ENCODE measurements at regions not wholly inside any gene's neighbourhood (a gene's known extent, or its start where the extent isn't known, plus 50 kb on each side); places are given as distances from the start of the nearest gene placed in this dataset.
A peak's percentile ranks its signal among the peaks of the same experiment; 100 is the strongest.

DNA sequence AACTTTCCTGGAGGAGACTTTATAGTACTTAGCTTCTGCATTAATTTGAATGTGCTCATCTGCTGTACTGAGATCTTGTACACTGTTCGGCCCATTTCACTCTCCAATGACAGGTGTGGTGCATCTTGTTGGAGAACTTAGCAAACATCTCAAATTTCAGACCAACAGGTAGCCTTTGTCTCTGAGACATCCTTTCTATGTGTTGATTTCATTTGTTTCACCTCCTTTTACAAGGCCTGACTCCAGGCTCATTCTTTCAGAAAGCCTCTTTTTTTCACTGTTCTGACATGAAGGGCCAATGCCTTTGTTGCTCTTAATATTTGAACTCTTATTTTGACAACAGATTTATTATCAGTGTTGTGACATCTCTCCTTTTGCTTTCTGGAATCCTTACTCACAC, 271.8 kb upstream of the FANCL start:
- TF ChIP-seq, protein P1, sequence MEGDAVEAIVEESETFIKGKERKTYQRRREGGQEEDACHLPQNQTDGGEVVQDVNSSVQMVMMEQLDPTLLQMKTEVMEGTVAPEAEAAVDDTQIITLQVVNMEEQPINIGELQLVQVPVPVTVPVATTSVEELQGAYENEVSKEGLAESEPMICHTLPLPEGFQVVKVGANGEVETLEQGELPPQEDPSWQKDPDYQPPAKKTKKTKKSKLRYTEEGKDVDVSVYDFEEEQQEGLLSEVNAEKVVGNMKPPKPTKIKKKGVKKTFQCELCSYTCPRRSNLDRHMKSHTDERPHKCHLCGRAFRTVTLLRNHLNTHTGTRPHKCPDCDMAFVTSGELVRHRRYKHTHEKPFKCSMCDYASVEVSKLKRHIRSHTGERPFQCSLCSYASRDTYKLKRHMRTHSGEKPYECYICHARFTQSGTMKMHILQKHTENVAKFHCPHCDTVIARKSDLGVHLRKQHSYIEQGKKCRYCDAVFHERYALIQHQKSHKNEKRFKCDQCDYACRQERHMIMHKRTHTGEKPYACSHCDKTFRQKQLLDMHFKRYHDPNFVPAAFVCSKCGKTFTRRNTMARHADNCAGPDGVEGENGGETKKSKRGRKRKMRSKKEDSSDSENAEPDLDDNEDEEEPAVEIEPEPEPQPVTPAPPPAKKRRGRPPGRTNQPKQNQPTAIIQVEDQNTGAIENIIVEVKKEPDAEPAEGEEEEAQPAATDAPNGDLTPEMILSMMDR (conservative IDR thresholded peaks at IDR 0.05; ENCODE audit: control insufficient read depth, insufficient read depth, low read depth, low read length) = no peak
- H3K4me3 ChIP-seq (ENCODE audit: control insufficient read depth, low read depth, low read length) = no peak overlapping the region
- no peak for DNase-seq (ENCODE audit: low read depth)

- DNase-seq (ENCODE audit: low read depth) = no peak
- TF ChIP-seq, protein P1 (conservative IDR thresholded peaks at IDR 0.05; ENCODE audit: control insufficient read depth, insufficient read depth, low read depth, low read length) = no peak
- H3K4me3 ChIP-seq (ENCODE audit: control insufficient read depth, low read depth, low read length) = no peak overlapping the region
Observed at GRCh38 chr2:58508006-58508405, 266.9 kb upstream of the FANCL start.

- DNase-seq (ENCODE audit: low read depth) = no peak
- no peak overlapping the region for H3K4me3 ChIP-seq (ENCODE audit: control insufficient read depth, low read depth, low read length)
- TF ChIP-seq, protein P1 (conservative IDR thresholded peaks at IDR 0.05; ENCODE audit: control insufficient read depth, insufficient read depth, low read depth, low read length) = no peak
Observed at GRCh38 chr2:58503918-58504317, 262.8 kb upstream of the FANCL start.

GRCh38 chr2:58502931-58503330, 261.8 kb upstream of the FANCL start:
- TF ChIP-seq, protein P1 (conservative IDR thresholded peaks at IDR 0.05; ENCODE audit: control insufficient read depth, insufficient read depth, low read depth, low read length) = no peak
- no peak overlapping the region for H3K4me3 ChIP-seq (ENCODE audit: control insufficient read depth, low read depth, low read length)
- no peak for DNase-seq (ENCODE audit: low read depth)

DNA sequence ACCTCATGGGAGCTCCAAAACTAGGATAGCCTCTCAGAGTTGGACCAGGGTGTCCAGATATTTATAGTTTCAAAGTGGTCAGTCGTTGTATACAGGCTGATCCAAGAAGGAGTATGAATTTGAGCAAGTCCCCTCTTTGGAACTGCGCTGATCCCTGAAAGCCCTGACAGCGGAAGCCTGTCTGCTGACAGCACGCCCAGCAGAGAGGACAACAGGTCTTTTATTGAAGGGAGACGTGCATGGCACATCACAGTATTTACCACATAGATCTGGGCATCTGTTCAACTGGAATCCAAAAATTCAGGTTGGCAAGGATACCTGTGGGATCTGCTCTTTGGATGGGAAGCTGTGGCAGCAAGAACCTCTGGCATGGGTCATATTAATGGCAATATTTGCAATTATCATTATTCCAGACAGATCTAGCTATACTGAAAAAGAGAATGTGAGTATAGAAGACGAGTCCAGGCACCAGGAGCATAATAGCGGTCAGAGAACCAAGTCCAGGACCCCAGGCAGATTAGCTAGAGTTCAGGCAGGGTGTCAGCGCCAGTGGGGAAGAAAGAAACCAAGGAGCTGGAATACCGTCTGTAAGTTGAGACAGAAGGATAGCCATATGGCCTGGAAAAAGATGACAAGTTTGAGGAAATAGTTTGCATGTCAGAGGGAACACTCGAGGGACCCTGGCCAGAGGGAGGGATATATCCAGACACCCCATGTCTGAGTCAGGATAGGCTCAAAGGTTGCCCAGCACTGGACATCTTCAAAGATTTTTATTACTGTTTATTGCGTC, 260.4 kb upstream of the FANCL start:
- TF ChIP-seq, protein P1 (conservative IDR thresholded peaks at IDR 0.05; ENCODE audit: control insufficient read depth, insufficient read depth, low read depth, low read length) = no peak
- no peak for DNase-seq (ENCODE audit: low read depth)
- H3K4me3 ChIP-seq (ENCODE audit: control insufficient read depth, low read depth, low read length) = no peak overlapping the region

DNA sequence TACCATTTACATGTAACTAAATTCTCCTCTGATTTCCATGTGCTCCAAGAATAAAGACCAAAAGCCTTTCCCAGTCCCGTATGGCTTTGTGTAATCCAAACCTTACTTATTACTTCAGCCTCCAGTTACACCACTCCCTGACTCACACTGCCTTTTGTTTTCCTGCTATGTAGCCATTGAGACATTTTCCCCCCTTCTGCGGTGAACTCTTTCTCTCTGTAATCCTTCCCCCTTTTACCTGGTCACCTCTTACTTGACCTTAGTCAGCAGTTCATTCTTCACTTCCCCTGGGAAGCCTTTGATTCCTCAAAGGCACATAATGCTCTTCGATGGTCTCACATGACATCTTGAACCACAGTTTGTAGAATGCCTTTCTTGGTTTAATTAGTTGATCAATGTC, 256.0 kb upstream of the FANCL start:
- no peak overlapping the region for H3K4me3 ChIP-seq (ENCODE audit: control insufficient read depth, low read depth, low read length)
- TF ChIP-seq, protein P1 (conservative IDR thresholded peaks at IDR 0.05; ENCODE audit: control insufficient read depth, insufficient read depth, low read depth, low read length) = no peak
- peak; percentile 12 for DNase-seq (ENCODE audit: low read depth)
